Left ventricle myocardium inferior (tissue), 1 donor: ENCODE measurements at regions not wholly inside any gene's neighbourhood (a gene's known extent, or its start where the extent isn't known, plus 50 kb on each side); places are given as distances from the start of the nearest gene placed in this dataset.

Source experiments
- DNase-seq: peaks from one replicate; pipeline ENCODE4 v3.0.0-alpha.2; 2020
- H3K27ac ChIP-seq: fragments of 200-600 bp; replicated peaks from 2 replicates; pipeline ENCODE4 v1.8.0; 2021
- H3K27me3 ChIP-seq: fragments of 200-600 bp; 2 replicates; pipeline ENCODE4 v1.8.0; 2021; ENCODE audit warnings: low read depth
- H3K36me3 ChIP-seq: fragments of 200-600 bp; 2 replicates; pipeline ENCODE4 v1.8.0; 2021
- H3K4me1 ChIP-seq: fragments of 200-600 bp; 2 replicates; pipeline ENCODE4 v1.8.0; 2021
- H3K4me3 ChIP-seq: fragments of 200-600 bp; 2 replicates; pipeline ENCODE4 v1.8.0; 2021; ENCODE audit warnings: mild to moderate bottlenecking, moderate library complexity
- H3K9me3 ChIP-seq: fragments of 200-600 bp; replicated peaks from 2 replicates; pipeline ENCODE4 v1.8.0; 2021
- CTCF ChIP-seq: fragments of 200-600 bp; IDR thresholded peaks from 2 replicates; pipeline ENCODE4 v1.8.0; 2021; ENCODE audit warnings: antibody characterized with exemption, mild to moderate bottlenecking, borderline replicate concordance
- intact Hi-C: fragments of 100-400 bp; cut with micrococcal nuclease; formaldehyde crosslinking; loops from one replicate; pipeline ENCODE4 v1.11.0; 2022
- donor health status: DM: no; HTN: yes; CAD: no; lungs with severe emphysema.

- no peak for TF ChIP-seq CTCF
- Histone ChIP-seq H3K9me3 (peaks cover 13% of the 10 kb centered on the region), H3K4me1 (no peaks in the 10 kb centered on the region), H3K4me3 (no peak overlapping the region), H3K36me3 (no peaks in the 10 kb centered on the region), H3K27ac (no peak overlapping the region), H3K27me3 (no peaks in the 10 kb centered on the region)
- DNase-seq = no peak
- intact Hi-C loops = no loop called here
These were observed 458.3 kb upstream of the TENM3 start for GRCh38 chr4:181784881-181785280.

GRCh38 chr4:181792641-181793040, 450.6 kb upstream of the TENM3 start:
- Histone ChIP-seq H3K4me1 (no peaks in the 10 kb centered on the region), H3K9me3 (peaks cover 25% of the 10 kb centered on the region), H3K36me3 (no peaks in the 10 kb centered on the region), H3K27ac (no peak overlapping the region), H3K4me3 (no peak overlapping the region), H3K27me3 (no peaks in the 10 kb centered on the region)
- DNase-seq = no peak
- intact Hi-C loops = no loop called here
- TF ChIP-seq CTCF = no peak

- H3K9me3 ChIP-seq = peaks cover 25% of the 10 kb centered on the region
- intact Hi-C loops = no loop called here
These were observed 450.1 kb upstream of the TENM3 start for GRCh38 chr4:181793096-181793495.

GRCh38 chr4:181796502-181796901, 446.7 kb upstream of the TENM3 start:
- intact Hi-C loops = no loop called here
- TF ChIP-seq CTCF = no peak
- no peaks in the 10 kb centered on the region for H3K4me1 ChIP-seq
- H3K27me3 ChIP-seq = no peaks in the 10 kb centered on the region
- H3K4me3 ChIP-seq = no peak overlapping the region
- peaks cover 25% of the 10 kb centered on the region for H3K9me3 ChIP-seq
- DNase-seq = no peak
- no peak overlapping the region for H3K27ac ChIP-seq
- no peaks in the 10 kb centered on the region for H3K36me3 ChIP-seq

More at GRCh38 chr4:181793096-181793495, 450.1 kb upstream of the TENM3 start:
- no peak for TF ChIP-seq CTCF
- no peak overlapping the region for H3K4me3 ChIP-seq
- H3K27me3 ChIP-seq = no peaks in the 10 kb centered on the region
- no peak overlapping the region for H3K27ac ChIP-seq
- no peaks in the 10 kb centered on the region for H3K4me1 ChIP-seq
- no peaks in the 10 kb centered on the region for H3K36me3 ChIP-seq
- DNase-seq = no peak

- Histone ChIP-seq H3K9me3 (peaks cover 25% of the 10 kb centered on the region), H3K4me1 (no peaks in the 10 kb centered on the region), H3K27ac (no peak overlapping the region), H3K4me3 (no peak overlapping the region), H3K36me3 (no peaks in the 10 kb centered on the region), H3K27me3 (no peaks in the 10 kb centered on the region)
- no peak for DNase-seq
- no peak for TF ChIP-seq CTCF
- intact Hi-C loops = no loop called here
These were observed 444.7 kb upstream of the TENM3 start for GRCh38 chr4:181798536-181798935.
